Spleen (tissue), 11 donors: ENCODE measurements at regions not wholly inside any gene's neighbourhood (a gene's known extent, or its start where the extent isn't known, plus 50 kb on each side); places are given as distances from the start of the nearest gene placed in this dataset.

Experiments used
- DNase-seq: peaks from one replicate; pipeline ENCODE4 v3.0.0-alpha.2; 2020
- H3K27ac ChIP-seq, 8 donors: fragments of 200-600 bp; sonication (generic) in 7 of 8; 1 replicate in 4 of 8; 2 replicates in 4 of 8; pipeline versions ENCODE4 v1.5.0 to v1.8.0; 2016 to 2021; ENCODE audit warnings: inconsistent platforms in 4 of 8, mild to moderate bottlenecking in 4 of 8, moderate library complexity in 1 of 8
- H3K27me3 ChIP-seq, 7 donors: fragments of 200-600 bp; sonication (generic) in 6 of 7; replicated peaks in 1 of 7; 1 replicate in 4 of 7; 2 replicates in 3 of 7; pipeline versions ENCODE4 v1.5.0 to v1.8.0; 2016 to 2021; ENCODE audit warnings: inconsistent platforms in 3 of 7, mild to moderate bottlenecking in 1 of 7
- H3K36me3 ChIP-seq, 6 donors: fragments of 200-600 bp; sonication (generic) in 5 of 6; 1 replicate in 4 of 6; 2 replicates in 2 of 6; pipeline versions ENCODE4 v1.5.0 to v1.8.0; 2016 to 2021; ENCODE audit warnings: inconsistent platforms in 2 of 6
- H3K4me1 ChIP-seq, 6 donors: fragments of 200-600 bp; sonication (generic) in 5 of 6; 1 replicate in 3 of 6; 2 replicates in 3 of 6; pipeline versions ENCODE4 v1.5.0 to v1.8.0; 2016 to 2021; ENCODE audit warnings: inconsistent platforms in 3 of 6
- H3K4me3 ChIP-seq, 8 donors: fragments of 200-600 bp; sonication (generic) in 7 of 8; 1 replicate in 4 of 8; 2 replicates in 4 of 8; pipeline versions ENCODE4 v1.5.0 to v1.8.0; 2016 to 2021; ENCODE audit warnings: inconsistent platforms in 4 of 8, mild to moderate bottlenecking in 4 of 8, moderate library complexity in 2 of 8
- H3K9me3 ChIP-seq, 8 donors: fragments of 200-600 bp; sonication (generic) in 7 of 8; 1 replicate in 4 of 8; 2 replicates in 4 of 8; pipeline versions ENCODE4 v1.5.0 to v1.8.0; 2016 to 2021; ENCODE audit warnings: inconsistent platforms in 4 of 8
- POLR2A ChIP-seq, 3 donors: fragments of 450-650 bp; IDR thresholded peaks; one replicate each; pipeline ENCODE4 v1.5.1; 2017; ENCODE audit warnings: antibody characterized with exemption in 3 of 3, mild to moderate bottlenecking in 1 of 3
- POLR2AphosphoS5 ChIP-seq, 3 donors: sonication (generic); formaldehyde crosslinking; IDR thresholded peaks; one replicate each; pipeline ENCODE4 v1.5.1; 2017; ENCODE audit warnings: antibody characterized with exemption in 3 of 3
- whole genome bisulfite sequencing, 5 donors: extraction: QIAGEN DNeasy Blood & Tissue Kit in 3 of 5; methylation state at CpG; one replicate each; pipeline versions ENCODE4 v1.1.5 to v1.1.7; 2013 to 2018; 5-methylcytosine and 5-hydroxymethylcytosine counted together
- intact Hi-C: fragments of 100-400 bp; cut with DNase I; formaldehyde crosslinking; loops from one replicate; pipeline ENCODE4 v1.15.0; 2023; ENCODE audit warnings: low total_unique reads
- TF ChIP-seq, protein P1 (sequence below), 11 experiments: fragments of 200-600 bp in 7 of 11; fragments of 450-650 bp in 4 of 11; sonication (generic) in 4 of 11; IDR thresholded peaks in 8 of 11; conservative IDR thresholded peaks in 3 of 11; 1 replicate in 7 of 11; 2 replicates in 4 of 11; pipeline versions ENCODE4 v1.4.0 to v1.8.0; 2016 to 2021; ENCODE audit warnings: antibody characterized with exemption in 11 of 11, inconsistent platforms in 4 of 11, mild to moderate bottlenecking in 1 of 11
- donor health status: healthy with polysubstance abuse.
- donor health status: DM: no; HTN: no; CAD: no; lungs with moderate emphysema.
- donor health status: DM: no; HTN: no; CAD: no.
- donor health status: Bipolar disorder and iron deficiency.
- donor health status: healthy.
- donor health status: DM: no; HTN: no; CAD: no.
- donor health status: DM: yes; HTN: yes; CAD: no.

GRCh38 chr2:5077479-5078089, 614.6 kb upstream of the SOX11 start:
- Histone ChIP-seq H3K27me3 (no peaks in the 10 kb centered on the region), H3K4me1 (no peaks in the 10 kb centered on the region), H3K4me3 (no peak overlapping the region), H3K27ac (no peak overlapping the region), H3K9me3 (peaks cover 0 to 4% (median 0%) of the 10 kb centered on the region in 8 donors), H3K36me3 (no peaks in the 10 kb centered on the region)
- no peak for DNase-seq
- WGBS, 5 donors = 43 to 61% (median 49%) methylated on average over 4 of the region's 4 CpGs
- intact Hi-C loops = no loop called here
- no peak for TF ChIP-seq POLR2A (IDR thresholded peaks at IDR 0.05)
- TF ChIP-seq, protein P1, sequence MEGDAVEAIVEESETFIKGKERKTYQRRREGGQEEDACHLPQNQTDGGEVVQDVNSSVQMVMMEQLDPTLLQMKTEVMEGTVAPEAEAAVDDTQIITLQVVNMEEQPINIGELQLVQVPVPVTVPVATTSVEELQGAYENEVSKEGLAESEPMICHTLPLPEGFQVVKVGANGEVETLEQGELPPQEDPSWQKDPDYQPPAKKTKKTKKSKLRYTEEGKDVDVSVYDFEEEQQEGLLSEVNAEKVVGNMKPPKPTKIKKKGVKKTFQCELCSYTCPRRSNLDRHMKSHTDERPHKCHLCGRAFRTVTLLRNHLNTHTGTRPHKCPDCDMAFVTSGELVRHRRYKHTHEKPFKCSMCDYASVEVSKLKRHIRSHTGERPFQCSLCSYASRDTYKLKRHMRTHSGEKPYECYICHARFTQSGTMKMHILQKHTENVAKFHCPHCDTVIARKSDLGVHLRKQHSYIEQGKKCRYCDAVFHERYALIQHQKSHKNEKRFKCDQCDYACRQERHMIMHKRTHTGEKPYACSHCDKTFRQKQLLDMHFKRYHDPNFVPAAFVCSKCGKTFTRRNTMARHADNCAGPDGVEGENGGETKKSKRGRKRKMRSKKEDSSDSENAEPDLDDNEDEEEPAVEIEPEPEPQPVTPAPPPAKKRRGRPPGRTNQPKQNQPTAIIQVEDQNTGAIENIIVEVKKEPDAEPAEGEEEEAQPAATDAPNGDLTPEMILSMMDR (IDR thresholded peaks at IDR 0.05 in 8 of 11, conservative IDR thresholded peaks at IDR 0.05 in 3 of 11) = no peak
- no peak for TF ChIP-seq POLR2AphosphoS5 (IDR thresholded peaks at IDR 0.05)

- intact Hi-C loops = no loop called here
- Histone ChIP-seq H3K36me3 (no peaks in the 10 kb centered on the region), H3K4me1 (no peaks in the 10 kb centered on the region), H3K9me3 (no peaks in the 10 kb centered on the region), H3K27me3 (no peaks in the 10 kb centered on the region), H3K4me3 (no peak overlapping the region), H3K27ac (no peak overlapping the region)
- TF ChIP-seq, protein P1 (IDR thresholded peaks at IDR 0.05 in 8 of 11, conservative IDR thresholded peaks at IDR 0.05 in 3 of 11) = no peak
- TF ChIP-seq POLR2A (IDR thresholded peaks at IDR 0.05) = no peak
- no peak for TF ChIP-seq POLR2AphosphoS5 (IDR thresholded peaks at IDR 0.05)
- 66 to 83% (median 79%) methylated on average over 3 of the region's 3 CpGs for WGBS, 5 donors
- DNase-seq = no peak
Observed at GRCh38 chr2:5083402-5083801, 608.8 kb upstream of the SOX11 start.

DNA sequence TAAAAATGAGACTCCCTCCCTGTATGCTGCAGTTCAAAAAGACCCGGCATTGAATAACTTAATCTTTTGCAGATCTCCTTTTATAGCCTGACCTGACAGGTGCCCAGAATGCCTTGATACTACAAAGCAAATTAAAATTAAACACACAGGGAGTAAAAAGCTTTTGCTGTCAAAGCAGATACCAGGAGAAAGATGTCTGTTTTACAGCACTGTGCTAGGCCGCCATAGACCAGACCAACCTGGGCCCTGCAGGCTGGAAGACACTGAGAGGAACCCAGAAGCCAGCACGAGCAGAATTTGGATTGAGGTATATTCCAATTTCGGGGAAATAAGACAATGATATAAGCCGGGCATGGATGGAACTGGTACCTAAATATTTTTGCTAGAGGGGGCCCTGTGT, 602.8 kb upstream of the SOX11 start:
- H3K4me3 ChIP-seq = no peak overlapping the region
- WGBS, 5 donors = 85 to 90% (median 87%) methylated on average over 5 of the region's 5 CpGs
- H3K27me3 ChIP-seq = no peaks in the 10 kb centered on the region
- no peaks in the 10 kb centered on the region for H3K36me3 ChIP-seq
- TF ChIP-seq POLR2AphosphoS5 (IDR thresholded peaks at IDR 0.05) (no peak), POLR2A (IDR thresholded peaks at IDR 0.05) (no peak)
- TF ChIP-seq, protein P1 (IDR thresholded peaks at IDR 0.05 in 8 of 11, conservative IDR thresholded peaks at IDR 0.05 in 3 of 11) = no peak
- H3K27ac ChIP-seq = no peak overlapping the region
- H3K9me3 ChIP-seq = peaks cover 0 to 11% (median 0%) of the 10 kb centered on the region in 8 donors
- H3K4me1 ChIP-seq = no peaks in the 10 kb centered on the region
- no peak for DNase-seq
- intact Hi-C loops = no loop called here

GRCh38 chr2:5093056-5093455, 599.1 kb upstream of the SOX11 start:
- Histone ChIP-seq H3K4me3 (no peak overlapping the region), H3K27me3 (no peaks in the 10 kb centered on the region), H3K4me1 (no peaks in the 10 kb centered on the region), H3K27ac (no peak overlapping the region), H3K36me3 (no peaks in the 10 kb centered on the region), H3K9me3 (peaks cover 0 to 32% (median 15%) of the 10 kb centered on the region in 8 donors)
- intact Hi-C loops = no loop called here
- TF ChIP-seq, protein P1 (IDR thresholded peaks at IDR 0.05 in 8 of 11, conservative IDR thresholded peaks at IDR 0.05 in 3 of 11) = no peak
- TF ChIP-seq POLR2AphosphoS5 (IDR thresholded peaks at IDR 0.05) (no peak), POLR2A (IDR thresholded peaks at IDR 0.05) (no peak)
- DNase-seq = no peak
